Lower leg skin (tissue), 3 donors: ENCODE measurements at regions not wholly inside any gene's neighbourhood (a gene's known extent, or its start where the extent isn't known, plus 50 kb on each side); places are given as distances from the start of the nearest gene placed in this dataset.

ENCODE experiments used
- POLR2A ChIP-seq, 2 donors: fragments of 450-650 bp; IDR thresholded peaks; one replicate each; pipeline ENCODE4 v1.6.1; 2016 to 2017; ENCODE audit warnings: antibody characterized with exemption in 2 of 2, mild to moderate bottlenecking in 1 of 2, moderate library complexity in 1 of 2
- TF ChIP-seq, protein P1 (sequence below), 3 donors: fragments of 450-650 bp; IDR thresholded peaks; one replicate each; pipeline ENCODE4 v1.5.1; 2016; ENCODE audit warnings: antibody characterized with exemption in 3 of 3, mild to moderate bottlenecking in 3 of 3, moderate library complexity in 2 of 3

DNA sequence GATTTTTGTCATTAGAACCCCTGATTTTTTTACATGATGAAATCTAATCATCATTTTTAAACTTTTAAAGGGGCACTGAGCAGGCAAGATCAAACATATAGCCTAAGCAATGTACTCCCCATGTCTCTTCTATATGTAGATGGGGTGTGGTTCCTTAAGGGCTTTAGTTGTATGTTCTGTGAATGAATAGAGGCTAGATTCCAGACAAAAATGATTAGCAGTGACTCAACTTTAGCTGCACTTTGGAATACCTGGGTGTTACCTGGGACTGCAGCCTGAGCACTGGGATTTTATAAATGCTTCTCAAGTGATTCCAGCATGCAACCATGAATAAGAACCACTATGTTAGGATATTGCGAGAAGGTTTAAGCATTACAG, 256.7 kb upstream of the PLEKHG7 start:
- TF ChIP-seq, protein P1, sequence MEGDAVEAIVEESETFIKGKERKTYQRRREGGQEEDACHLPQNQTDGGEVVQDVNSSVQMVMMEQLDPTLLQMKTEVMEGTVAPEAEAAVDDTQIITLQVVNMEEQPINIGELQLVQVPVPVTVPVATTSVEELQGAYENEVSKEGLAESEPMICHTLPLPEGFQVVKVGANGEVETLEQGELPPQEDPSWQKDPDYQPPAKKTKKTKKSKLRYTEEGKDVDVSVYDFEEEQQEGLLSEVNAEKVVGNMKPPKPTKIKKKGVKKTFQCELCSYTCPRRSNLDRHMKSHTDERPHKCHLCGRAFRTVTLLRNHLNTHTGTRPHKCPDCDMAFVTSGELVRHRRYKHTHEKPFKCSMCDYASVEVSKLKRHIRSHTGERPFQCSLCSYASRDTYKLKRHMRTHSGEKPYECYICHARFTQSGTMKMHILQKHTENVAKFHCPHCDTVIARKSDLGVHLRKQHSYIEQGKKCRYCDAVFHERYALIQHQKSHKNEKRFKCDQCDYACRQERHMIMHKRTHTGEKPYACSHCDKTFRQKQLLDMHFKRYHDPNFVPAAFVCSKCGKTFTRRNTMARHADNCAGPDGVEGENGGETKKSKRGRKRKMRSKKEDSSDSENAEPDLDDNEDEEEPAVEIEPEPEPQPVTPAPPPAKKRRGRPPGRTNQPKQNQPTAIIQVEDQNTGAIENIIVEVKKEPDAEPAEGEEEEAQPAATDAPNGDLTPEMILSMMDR (IDR thresholded peaks at IDR 0.05) = no peak
- no peak for TF ChIP-seq POLR2A (IDR thresholded peaks at IDR 0.05)
